IPS-18a (cell line): ENCODE measurements at regions not wholly inside any gene's neighbourhood (a gene's known extent, or its start where the extent isn't known, plus 50 kb on each side); places are given as distances from the start of the nearest gene placed in this dataset.
"Not testable (repeated sequence)": the region's sequence is repeated elsewhere in the genome, so short reads cannot be mapped to it uniquely, and the experiment has no call there.

Experiments
- H3K27ac ChIP-seq: one replicate; pipeline ENCODE4 v1.5.1; 2013; ENCODE audit warnings: low read length
- H3K27me3 ChIP-seq: one replicate; pipeline ENCODE4 v1.6.1; 2013; ENCODE audit warnings: mild to moderate bottlenecking, low read length; ENCODE audit not compliant: control insufficient read depth, insufficient read depth
- H3K36me3 ChIP-seq: one replicate; pipeline ENCODE4 v1.6.1; 2013; ENCODE audit warnings: low read depth, low read length; ENCODE audit not compliant: control insufficient read depth
- H3K4me1 ChIP-seq: one replicate; pipeline ENCODE4 v1.6.1; 2013; ENCODE audit warnings: low read depth, low read length; ENCODE audit not compliant: control insufficient read depth
- H3K4me3 ChIP-seq: one replicate; pipeline ENCODE4 v1.5.1; 2013; ENCODE audit warnings: low read length
- H3K9ac ChIP-seq: one replicate; pipeline ENCODE4 v1.6.1; 2013; ENCODE audit warnings: mild to moderate bottlenecking, low read length, moderate library complexity
- H3K9me3 ChIP-seq: one replicate; pipeline ENCODE4 v1.6.1; 2013; ENCODE audit warnings: low read depth, low read length; ENCODE audit not compliant: control insufficient read depth

- not testable (repeated sequence) for H3K36me3 ChIP-seq, H3K4me3 ChIP-seq, H3K27ac ChIP-seq, H3K9ac ChIP-seq, H3K4me1 ChIP-seq, H3K9me3 ChIP-seq, H3K27me3 ChIP-seq
Observed at GRCh38 chr3:8176759-8177483, 324.7 kb upstream of the LMCD1 start.

- H3K4me3 ChIP-seq, H3K36me3 ChIP-seq, H3K4me1 ChIP-seq, H3K27me3 ChIP-seq, H3K27ac ChIP-seq, H3K9ac ChIP-seq, H3K9me3 ChIP-seq: not testable (repeated sequence)
Observed at GRCh38 chr3:8178516-8178915, 323.1 kb upstream of the LMCD1 start.

GRCh38 chr3:8182904-8183303 is 318.7 kb upstream of the LMCD1 start:
- H3K27ac ChIP-seq, result no peak overlapping the region

GRCh38 chr3:8183627-8184026 is 318.0 kb upstream of the LMCD1 start:
- H3K36me3 ChIP-seq, result no peaks in the 10 kb centered on the region
- H3K9ac ChIP-seq, result no peak overlapping the region
- peaks cover 2% of the 10 kb centered on the region for H3K4me1 ChIP-seq
- H3K9me3 ChIP-seq, result no peaks in the 10 kb centered on the region
- H3K27me3 ChIP-seq, result no peaks in the 10 kb centered on the region
- H3K4me3 ChIP-seq, result no peak overlapping the region
- no peak overlapping the region for H3K27ac ChIP-seq

More at GRCh38 chr3:8182904-8183303, 318.7 kb upstream of the LMCD1 start:
- H3K4me1 ChIP-seq, result peaks cover 2% of the 10 kb centered on the region
- H3K4me3 ChIP-seq, result no peak overlapping the region
- H3K9me3 ChIP-seq, result no peaks in the 10 kb centered on the region
- H3K27me3 ChIP-seq, result no peaks in the 10 kb centered on the region
- H3K36me3 ChIP-seq, result no peaks in the 10 kb centered on the region
- H3K9ac ChIP-seq, result no peak overlapping the region

GRCh38 chr3:8186213-8186612 is 315.4 kb upstream of the LMCD1 start:
- peaks cover 2% of the 10 kb centered on the region for H3K4me1 ChIP-seq
- H3K27me3 ChIP-seq, result no peaks in the 10 kb centered on the region
- no peak overlapping the region for H3K27ac ChIP-seq
- no peak overlapping the region for H3K9ac ChIP-seq
- no peak overlapping the region for H3K4me3 ChIP-seq
- no peaks in the 10 kb centered on the region for H3K9me3 ChIP-seq
- H3K36me3 ChIP-seq, result no peaks in the 10 kb centered on the region

- Histone ChIP-seq H3K4me1 (no peaks in the 10 kb centered on the region), H3K36me3 (no peaks in the 10 kb centered on the region), H3K27ac (no peak overlapping the region), H3K27me3 (no peaks in the 10 kb centered on the region), H3K4me3 (no peak overlapping the region), H3K9me3 (no peaks in the 10 kb centered on the region), H3K9ac (no peak overlapping the region)
Observed at GRCh38 chr3:8187996-8188395, 313.6 kb upstream of the LMCD1 start.

- H3K27ac ChIP-seq, result no peak overlapping the region
- no peak overlapping the region for H3K4me3 ChIP-seq
- H3K27me3 ChIP-seq, result no peaks in the 10 kb centered on the region
- no peaks in the 10 kb centered on the region for H3K4me1 ChIP-seq
- H3K36me3 ChIP-seq, result no peaks in the 10 kb centered on the region
- H3K9me3 ChIP-seq, result no peaks in the 10 kb centered on the region
- H3K9ac ChIP-seq, result no peak overlapping the region
Observed at GRCh38 chr3:8189051-8189450, 312.6 kb upstream of the LMCD1 start.

- Histone ChIP-seq H3K4me3 (no peak overlapping the region), H3K27ac (no peak overlapping the region), H3K27me3 (no peaks in the 10 kb centered on the region), H3K4me1 (no peaks in the 10 kb centered on the region), H3K9me3 (no peaks in the 10 kb centered on the region), H3K9ac (no peak overlapping the region), H3K36me3 (no peaks in the 10 kb centered on the region)
Observed at GRCh38 chr3:8191406-8191805, 310.2 kb upstream of the LMCD1 start.

- no peaks in the 10 kb centered on the region for H3K4me1 ChIP-seq
- no peaks in the 10 kb centered on the region for H3K27me3 ChIP-seq
Observed at GRCh38 chr3:8197384-8197783, 304.2 kb upstream of the LMCD1 start.

GRCh38 chr3:8198605-8199004 is 303.0 kb upstream of the LMCD1 start:
- no peaks in the 10 kb centered on the region for H3K9me3 ChIP-seq
- no peaks in the 10 kb centered on the region for H3K36me3 ChIP-seq
- no peak overlapping the region for H3K9ac ChIP-seq
- H3K4me1 ChIP-seq, result no peaks in the 10 kb centered on the region
- no peak overlapping the region for H3K4me3 ChIP-seq
- no peaks in the 10 kb centered on the region for H3K27me3 ChIP-seq
- no peak overlapping the region for H3K27ac ChIP-seq

More at GRCh38 chr3:8197384-8197783, 304.2 kb upstream of the LMCD1 start:
- Histone ChIP-seq H3K9me3 (no peaks in the 10 kb centered on the region), H3K36me3 (no peaks in the 10 kb centered on the region), H3K4me3 (no peak overlapping the region), H3K27ac (no peak overlapping the region), H3K9ac (no peak overlapping the region)

GRCh38 chr3:8200996-8201395 is 300.6 kb upstream of the LMCD1 start:
- H3K4me3 ChIP-seq, result no peak overlapping the region
- no peaks in the 10 kb centered on the region for H3K36me3 ChIP-seq
- H3K27ac ChIP-seq, result no peak overlapping the region
- no peaks in the 10 kb centered on the region for H3K9me3 ChIP-seq
- H3K9ac ChIP-seq, result no peak overlapping the region
- no peaks in the 10 kb centered on the region for H3K27me3 ChIP-seq
- no peaks in the 10 kb centered on the region for H3K4me1 ChIP-seq

GRCh38 chr3:8201886-8202285 is 299.7 kb upstream of the LMCD1 start:
- Histone ChIP-seq H3K27me3 (no peaks in the 10 kb centered on the region), H3K36me3 (no peaks in the 10 kb centered on the region), H3K4me3 (no peak overlapping the region), H3K4me1 (no peaks in the 10 kb centered on the region), H3K9me3 (no peaks in the 10 kb centered on the region), H3K27ac (no peak overlapping the region), H3K9ac (no peak overlapping the region)
